Gastroesophageal sphincter (tissue), 3 donors: ENCODE measurements at regions not wholly inside any gene's neighbourhood (a gene's known extent, or its start where the extent isn't known, plus 50 kb on each side); places are given as distances from the start of the nearest gene placed in this dataset.

Source experiments
- EP300 ChIP-seq: sonication (generic); formaldehyde crosslinking; IDR thresholded peaks from one replicate; pipeline ENCODE4 v1.6.1; 2017; ENCODE audit warnings: antibody characterized with exemption, mild to moderate bottlenecking
- POLR2AphosphoS5 ChIP-seq: sonication (generic); formaldehyde crosslinking; IDR thresholded peaks from one replicate; pipeline ENCODE4 v1.6.1; 2017; ENCODE audit warnings: antibody characterized with exemption
- TF ChIP-seq, protein P1 (sequence below), 4 experiments: fragments of 200-600 bp in 2 of 4; fragments of 450-650 bp in 2 of 4; sonication (generic) in 1 of 4; IDR thresholded peaks; one replicate each; pipeline ENCODE4 v1.5.1; 2017 to 2019; ENCODE audit warnings: antibody characterized with exemption in 4 of 4, mild to moderate bottlenecking in 2 of 4, moderate library complexity in 2 of 4

DNA sequence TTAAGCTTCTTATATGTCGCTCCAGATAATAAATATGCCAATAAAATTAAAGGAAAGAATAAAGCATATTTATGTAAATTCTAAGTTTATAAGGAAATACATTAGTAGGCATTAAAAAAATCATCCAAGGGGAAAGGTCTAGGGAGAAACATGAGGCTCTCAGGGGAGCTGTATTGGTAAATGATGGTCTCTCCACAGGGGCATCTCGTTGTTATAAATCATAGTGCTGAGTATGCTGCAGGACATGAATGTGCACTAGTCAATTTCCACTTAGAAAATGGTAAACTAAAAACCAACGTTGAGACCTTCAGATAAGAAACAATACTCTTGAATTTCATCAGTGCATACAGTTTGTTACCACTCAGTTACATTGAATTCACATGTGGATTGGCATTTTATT lies 194.0 kb upstream of the AHR start:
- TF ChIP-seq, protein P1, sequence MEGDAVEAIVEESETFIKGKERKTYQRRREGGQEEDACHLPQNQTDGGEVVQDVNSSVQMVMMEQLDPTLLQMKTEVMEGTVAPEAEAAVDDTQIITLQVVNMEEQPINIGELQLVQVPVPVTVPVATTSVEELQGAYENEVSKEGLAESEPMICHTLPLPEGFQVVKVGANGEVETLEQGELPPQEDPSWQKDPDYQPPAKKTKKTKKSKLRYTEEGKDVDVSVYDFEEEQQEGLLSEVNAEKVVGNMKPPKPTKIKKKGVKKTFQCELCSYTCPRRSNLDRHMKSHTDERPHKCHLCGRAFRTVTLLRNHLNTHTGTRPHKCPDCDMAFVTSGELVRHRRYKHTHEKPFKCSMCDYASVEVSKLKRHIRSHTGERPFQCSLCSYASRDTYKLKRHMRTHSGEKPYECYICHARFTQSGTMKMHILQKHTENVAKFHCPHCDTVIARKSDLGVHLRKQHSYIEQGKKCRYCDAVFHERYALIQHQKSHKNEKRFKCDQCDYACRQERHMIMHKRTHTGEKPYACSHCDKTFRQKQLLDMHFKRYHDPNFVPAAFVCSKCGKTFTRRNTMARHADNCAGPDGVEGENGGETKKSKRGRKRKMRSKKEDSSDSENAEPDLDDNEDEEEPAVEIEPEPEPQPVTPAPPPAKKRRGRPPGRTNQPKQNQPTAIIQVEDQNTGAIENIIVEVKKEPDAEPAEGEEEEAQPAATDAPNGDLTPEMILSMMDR (IDR thresholded peaks at IDR 0.05): no peak
- TF ChIP-seq POLR2AphosphoS5: no peak
- TF ChIP-seq EP300: no peak
